Gastrocnemius medialis (tissue), 4 donors: ENCODE measurements at regions not wholly inside any gene's neighbourhood (a gene's known extent, or its start where the extent isn't known, plus 50 kb on each side); places are given as distances from the start of the nearest gene placed in this dataset.

Experiments
- POLR2A ChIP-seq, 2 donors: fragments of 450-650 bp; IDR thresholded peaks; one replicate each; pipeline ENCODE4 v1.6.1; 2017; ENCODE audit warnings: antibody characterized with exemption in 2 of 2, mild to moderate bottlenecking in 2 of 2, moderate library complexity in 2 of 2
- TF ChIP-seq, protein P1 (sequence below), 5 experiments: fragments of 450-650 bp in 3 of 5; fragments of 200-600 bp in 2 of 5; sonication (generic) in 2 of 5; IDR thresholded peaks in 4 of 5; conservative IDR thresholded peaks in 1 of 5; 1 replicate in 4 of 5; 2 replicates in 1 of 5; pipeline ENCODE4 v1.5.1; 2016 to 2019; ENCODE audit warnings: antibody characterized with exemption in 5 of 5, mild to moderate bottlenecking in 3 of 5, moderate library complexity in 3 of 5

DNA sequence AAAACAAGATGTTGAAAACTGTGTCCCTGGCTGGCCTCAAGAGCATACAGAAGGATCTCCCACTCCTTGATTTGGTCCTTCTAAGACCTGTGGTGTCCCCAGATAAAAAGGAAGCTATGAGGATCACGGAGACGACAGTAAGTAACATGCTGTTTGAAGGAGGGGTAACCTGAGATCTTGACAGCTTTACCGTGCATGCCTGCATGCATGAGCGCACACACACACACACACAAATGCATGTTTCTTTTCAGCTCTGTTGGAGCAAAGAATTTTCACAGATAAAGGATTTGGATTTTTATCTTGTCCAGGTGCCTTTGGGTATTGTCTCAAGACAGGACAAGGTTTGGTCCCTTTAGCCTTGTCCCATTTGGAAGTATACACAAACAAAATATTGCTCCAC lies 411.6 kb upstream of the CCDC196 start:
- TF ChIP-seq, protein P1, sequence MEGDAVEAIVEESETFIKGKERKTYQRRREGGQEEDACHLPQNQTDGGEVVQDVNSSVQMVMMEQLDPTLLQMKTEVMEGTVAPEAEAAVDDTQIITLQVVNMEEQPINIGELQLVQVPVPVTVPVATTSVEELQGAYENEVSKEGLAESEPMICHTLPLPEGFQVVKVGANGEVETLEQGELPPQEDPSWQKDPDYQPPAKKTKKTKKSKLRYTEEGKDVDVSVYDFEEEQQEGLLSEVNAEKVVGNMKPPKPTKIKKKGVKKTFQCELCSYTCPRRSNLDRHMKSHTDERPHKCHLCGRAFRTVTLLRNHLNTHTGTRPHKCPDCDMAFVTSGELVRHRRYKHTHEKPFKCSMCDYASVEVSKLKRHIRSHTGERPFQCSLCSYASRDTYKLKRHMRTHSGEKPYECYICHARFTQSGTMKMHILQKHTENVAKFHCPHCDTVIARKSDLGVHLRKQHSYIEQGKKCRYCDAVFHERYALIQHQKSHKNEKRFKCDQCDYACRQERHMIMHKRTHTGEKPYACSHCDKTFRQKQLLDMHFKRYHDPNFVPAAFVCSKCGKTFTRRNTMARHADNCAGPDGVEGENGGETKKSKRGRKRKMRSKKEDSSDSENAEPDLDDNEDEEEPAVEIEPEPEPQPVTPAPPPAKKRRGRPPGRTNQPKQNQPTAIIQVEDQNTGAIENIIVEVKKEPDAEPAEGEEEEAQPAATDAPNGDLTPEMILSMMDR (IDR thresholded peaks at IDR 0.05 in 4 of 5, conservative IDR thresholded peaks at IDR 0.05 in 1 of 5) = no peak
- TF ChIP-seq POLR2A (IDR thresholded peaks at IDR 0.05) = no peak
